Neural crest cell (in vitro differentiated cells): ENCODE measurements at regions not wholly inside any gene's neighbourhood (a gene's known extent, or its start where the extent isn't known, plus 50 kb on each side); places are given as distances from the start of the nearest gene placed in this dataset.
"Not testable (repeated sequence)": the region's sequence is repeated elsewhere in the genome, so short reads cannot be mapped to it uniquely, and the experiment has no call there.

Source experiments
- DNase-seq: peaks from one replicate; pipeline ENCODE4 v3.0.0; 2021; ENCODE audit warnings: low read depth, mixed read lengths, low spot score
- H3K27ac Mint-ChIP-seq: one replicate; pipeline ENCODE4 v1.8.0; 2021; ENCODE audit warnings: mild to moderate bottlenecking, mixed read lengths; ENCODE audit not compliant: unreplicated experiment
- H3K27me3 Mint-ChIP-seq: 2 replicates; pipeline ENCODE4 v1.8.0; 2021; ENCODE audit warnings: low read depth, mild to moderate bottlenecking, mixed read lengths
- H3K36me3 Mint-ChIP-seq: 2 replicates; pipeline ENCODE4 v1.8.0; 2021; ENCODE audit warnings: low read depth, mild to moderate bottlenecking, mixed read lengths
- H3K4me1 Mint-ChIP-seq: 2 replicates; pipeline ENCODE4 v1.8.0; 2021; ENCODE audit warnings: mixed read lengths
- H3K4me3 Mint-ChIP-seq: one replicate; pipeline ENCODE4 v1.8.0; 2021; ENCODE audit warnings: mild to moderate bottlenecking, mixed read lengths
- H3K9me3 Mint-ChIP-seq: 2 replicates; pipeline ENCODE4 v1.8.0; 2021; ENCODE audit warnings: mixed read lengths
- CTCF ChIP-seq: fragments of 200-600 bp; sonication (generic); conservative IDR thresholded peaks from 2 replicates; pipeline ENCODE4 v1.5.0; 2021; ENCODE audit warnings: antibody characterized with exemption, mild to moderate bottlenecking

GRCh38 chr5:50501491-50502228 lies 60.6 kb upstream of the EMB start:
- no peak overlapping the region for H3K27ac Mint-ChIP-seq
- no peaks in the 10 kb centered on the region for H3K36me3 Mint-ChIP-seq
- H3K4me1 Mint-ChIP-seq: no peaks in the 10 kb centered on the region
- no peak for DNase-seq
- H3K9me3 Mint-ChIP-seq: peaks cover under 1% of the 10 kb centered on the region
- peaks cover 17% of the 10 kb centered on the region for H3K27me3 Mint-ChIP-seq
- no peak overlapping the region for H3K4me3 Mint-ChIP-seq
- TF ChIP-seq CTCF: no peak

- not testable (repeated sequence) for H3K36me3 Mint-ChIP-seq, H3K4me3 Mint-ChIP-seq, DNase-seq, H3K27ac Mint-ChIP-seq, H3K9me3 Mint-ChIP-seq, H3K4me1 Mint-ChIP-seq
- H3K27me3 Mint-ChIP-seq: peaks cover 19% of the 10 kb centered on the region
- TF ChIP-seq CTCF: peak; percentile 63
Measured at GRCh38 chr5:50513028-50513457, 72.0 kb upstream of the EMB start.

- not testable (repeated sequence) for H3K4me1 Mint-ChIP-seq, H3K36me3 Mint-ChIP-seq, DNase-seq, H3K4me3 Mint-ChIP-seq, H3K9me3 Mint-ChIP-seq, H3K27ac Mint-ChIP-seq
- H3K27me3 Mint-ChIP-seq: peaks cover 26% of the 10 kb centered on the region
Measured at GRCh38 chr5:50521060-50521459, 80.0 kb upstream of the EMB start.

- H3K36me3 Mint-ChIP-seq, H3K9me3 Mint-ChIP-seq, H3K27ac Mint-ChIP-seq, DNase-seq, H3K4me3 Mint-ChIP-seq, H3K4me1 Mint-ChIP-seq: not testable (repeated sequence)
- H3K27me3 Mint-ChIP-seq: peaks cover 15% of the 10 kb centered on the region
Measured at GRCh38 chr5:50527514-50528060, 86.5 kb upstream of the EMB start.

- H3K9me3 Mint-ChIP-seq: peaks cover 6% of the 10 kb centered on the region
- no peak overlapping the region for H3K27ac Mint-ChIP-seq
- DNase-seq: no peak
- no peaks in the 10 kb centered on the region for H3K4me1 Mint-ChIP-seq
- peaks cover 4% of the 10 kb centered on the region for H3K27me3 Mint-ChIP-seq
- H3K36me3 Mint-ChIP-seq: no peaks in the 10 kb centered on the region
- no peak overlapping the region for H3K4me3 Mint-ChIP-seq
- TF ChIP-seq CTCF: no peak
Measured at GRCh38 chr5:50535393-50535792, 94.3 kb upstream of the EMB start.

GRCh38 chr5:50537534-50537933 lies 96.4 kb upstream of the EMB start:
- not testable (repeated sequence) for H3K36me3 Mint-ChIP-seq, H3K27ac Mint-ChIP-seq, DNase-seq, H3K4me3 Mint-ChIP-seq, H3K9me3 Mint-ChIP-seq, H3K27me3 Mint-ChIP-seq, H3K4me1 Mint-ChIP-seq

- H3K27me3 Mint-ChIP-seq: no peaks in the 10 kb centered on the region
- TF ChIP-seq CTCF: no peak
- no peaks in the 10 kb centered on the region for H3K36me3 Mint-ChIP-seq
- no peak overlapping the region for H3K27ac Mint-ChIP-seq
- no peaks in the 10 kb centered on the region for H3K4me1 Mint-ChIP-seq
- H3K9me3 Mint-ChIP-seq: peaks cover 3% of the 10 kb centered on the region
- no peak for DNase-seq
- H3K4me3 Mint-ChIP-seq: no peak overlapping the region
Measured at GRCh38 chr5:50547303-50547702, 106.2 kb upstream of the EMB start.
